ENCODE measurements at regions not wholly inside any gene's neighbourhood (a gene's known extent, or its start where the extent isn't known, plus 50 kb on each side); places are given as distances from the start of the nearest gene placed in this dataset.
A peak's percentile ranks its signal among the peaks of the same experiment; 100 is the strongest.

- Histone ChIP-seq H3K4me3 (no peak overlapping the region), H3K27ac (no peak overlapping the region), H3K27me3 (no peaks in the 10 kb centered on the region), H3K36me3 (no peaks in the 10 kb centered on the region), H3K9me3 (no peaks in the 10 kb centered on the region), H3K4me1 (no peaks in the 10 kb centered on the region)
- DNase-seq = peak in 1 of 2 donors; percentile 4
- 28 to 47% (median 38%) methylated on average over 3 of the region's 3 CpGs for WGBS, 5 donors
- TF ChIP-seq, protein P1, sequence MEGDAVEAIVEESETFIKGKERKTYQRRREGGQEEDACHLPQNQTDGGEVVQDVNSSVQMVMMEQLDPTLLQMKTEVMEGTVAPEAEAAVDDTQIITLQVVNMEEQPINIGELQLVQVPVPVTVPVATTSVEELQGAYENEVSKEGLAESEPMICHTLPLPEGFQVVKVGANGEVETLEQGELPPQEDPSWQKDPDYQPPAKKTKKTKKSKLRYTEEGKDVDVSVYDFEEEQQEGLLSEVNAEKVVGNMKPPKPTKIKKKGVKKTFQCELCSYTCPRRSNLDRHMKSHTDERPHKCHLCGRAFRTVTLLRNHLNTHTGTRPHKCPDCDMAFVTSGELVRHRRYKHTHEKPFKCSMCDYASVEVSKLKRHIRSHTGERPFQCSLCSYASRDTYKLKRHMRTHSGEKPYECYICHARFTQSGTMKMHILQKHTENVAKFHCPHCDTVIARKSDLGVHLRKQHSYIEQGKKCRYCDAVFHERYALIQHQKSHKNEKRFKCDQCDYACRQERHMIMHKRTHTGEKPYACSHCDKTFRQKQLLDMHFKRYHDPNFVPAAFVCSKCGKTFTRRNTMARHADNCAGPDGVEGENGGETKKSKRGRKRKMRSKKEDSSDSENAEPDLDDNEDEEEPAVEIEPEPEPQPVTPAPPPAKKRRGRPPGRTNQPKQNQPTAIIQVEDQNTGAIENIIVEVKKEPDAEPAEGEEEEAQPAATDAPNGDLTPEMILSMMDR (IDR thresholded peaks at IDR 0.05) = no peak
- TF ChIP-seq EP300 (IDR thresholded peaks at IDR 0.05) = no peak
- TF ChIP-seq POLR2A (IDR thresholded peaks at IDR 0.05) = no peak
- no peak for TF ChIP-seq POLR2AphosphoS5 (IDR thresholded peaks at IDR 0.05)
- intact Hi-C loops (cut with DNase I; ENCODE audit: low total_unique reads) = no loop called here
These were observed 906.9 kb upstream of the RAG2 start for GRCh38 chr11:37504921-37505320.

DNA sequence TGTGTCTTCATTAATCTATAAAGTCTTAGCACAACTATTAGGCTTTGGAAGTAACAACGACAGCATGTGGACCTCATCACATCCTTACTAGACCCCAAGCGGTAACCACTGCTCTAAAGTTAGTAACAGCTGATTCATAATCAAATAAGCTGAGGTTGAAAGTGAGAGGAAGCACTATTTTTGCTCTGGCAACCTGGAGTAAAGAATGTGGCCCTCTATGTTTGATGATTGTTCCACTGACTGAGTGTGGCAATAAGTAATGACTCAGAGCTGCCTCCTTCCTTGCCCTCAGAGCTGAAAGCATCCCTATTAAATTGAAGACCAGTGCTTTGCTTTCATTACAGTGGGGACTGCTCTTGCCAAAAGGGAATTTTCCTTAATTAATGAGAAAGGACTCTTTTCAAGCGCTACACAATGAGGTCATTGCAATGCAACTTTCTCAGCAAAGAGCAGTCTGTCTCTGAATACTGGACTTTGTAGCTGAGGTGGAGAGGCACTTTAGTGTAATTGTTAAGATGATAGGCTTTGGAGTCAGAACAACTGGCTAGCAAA is 906.1 kb upstream of the RAG2 start:
- WGBS, 5 donors = 56 to 71% (median 65%) methylated on average over 3 of the region's 3 CpGs
- intact Hi-C loops (cut with DNase I; ENCODE audit: low total_unique reads) = no loop called here
- Histone ChIP-seq H3K27me3 (no peaks in the 10 kb centered on the region), H3K4me1 (no peaks in the 10 kb centered on the region), H3K36me3 (no peaks in the 10 kb centered on the region), H3K27ac (no peak overlapping the region), H3K4me3 (no peak overlapping the region), H3K9me3 (no peaks in the 10 kb centered on the region)
- DNase-seq = peak in 1 of 2 donors; percentile 23
- TF ChIP-seq POLR2AphosphoS5 (IDR thresholded peaks at IDR 0.05) (no peak), EP300 (IDR thresholded peaks at IDR 0.05) (no peak), POLR2A (IDR thresholded peaks at IDR 0.05) (no peak)
- TF ChIP-seq, protein P1 (IDR thresholded peaks at IDR 0.05) = no peak

- 81 to 91% (median 84%) methylated on average over 2 of the region's 2 CpGs for WGBS, 5 donors
These were observed 905.5 kb upstream of the RAG2 start for GRCh38 chr11:37503411-37504059.

DNA sequence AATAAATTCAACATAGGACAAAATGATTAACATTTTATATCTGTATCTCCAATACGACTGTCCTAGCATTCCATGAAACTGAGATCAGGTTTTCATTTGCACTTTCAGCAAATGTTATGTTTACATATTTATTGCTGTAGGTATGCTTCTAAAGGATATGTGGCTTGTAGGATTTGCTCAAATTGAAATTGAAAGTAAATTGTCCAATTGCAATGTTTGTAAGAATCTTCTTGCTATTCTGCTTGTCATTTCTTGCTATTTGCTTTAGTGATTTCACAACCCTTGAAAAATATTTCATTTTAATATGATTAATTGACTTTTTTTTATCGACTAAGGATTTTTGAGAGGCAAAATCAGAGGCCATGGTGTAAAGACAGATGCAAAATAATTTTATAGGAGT is 904.2 kb upstream of the RAG2 start:
- TF ChIP-seq, protein P1 (IDR thresholded peaks at IDR 0.05) = no peak
- no peak for TF ChIP-seq POLR2AphosphoS5 (IDR thresholded peaks at IDR 0.05)
- no peak for TF ChIP-seq EP300 (IDR thresholded peaks at IDR 0.05)
- TF ChIP-seq POLR2A (IDR thresholded peaks at IDR 0.05) = no peak
- H3K27ac ChIP-seq = no peak overlapping the region
- DNase-seq = no peak
- no peaks in the 10 kb centered on the region for H3K4me1 ChIP-seq
- no peaks in the 10 kb centered on the region for H3K9me3 ChIP-seq
- no peak overlapping the region for H3K4me3 ChIP-seq
- no peaks in the 10 kb centered on the region for H3K36me3 ChIP-seq
- intact Hi-C loops (cut with DNase I; ENCODE audit: low total_unique reads) = no loop called here
- no peaks in the 10 kb centered on the region for H3K27me3 ChIP-seq
- 73 to 84% (median 75%) methylated on average over 2 of the region's 2 CpGs for WGBS, 5 donors

More at GRCh38 chr11:37503411-37504059, 905.5 kb upstream of the RAG2 start:
- intact Hi-C loops (cut with DNase I; ENCODE audit: low total_unique reads) = no loop called here
- H3K4me1 ChIP-seq = no peaks in the 10 kb centered on the region
- H3K27ac ChIP-seq = no peak overlapping the region
- H3K9me3 ChIP-seq = no peaks in the 10 kb centered on the region
- DNase-seq = no peak
- H3K36me3 ChIP-seq = no peaks in the 10 kb centered on the region
- no peaks in the 10 kb centered on the region for H3K27me3 ChIP-seq
- TF ChIP-seq EP300 (IDR thresholded peaks at IDR 0.05) (no peak), POLR2A (IDR thresholded peaks at IDR 0.05) (no peak), POLR2AphosphoS5 (IDR thresholded peaks at IDR 0.05) (no peak)
- TF ChIP-seq, protein P1 (IDR thresholded peaks at IDR 0.05) = no peak
- no peak overlapping the region for H3K4me3 ChIP-seq

Measured in stomach (tissue), 8 donors.